ENCODE measurements at regions not wholly inside any gene's neighbourhood (a gene's known extent, or its start where the extent isn't known, plus 50 kb on each side); places are given as distances from the start of the nearest gene placed in this dataset.

GRCh38 chr13:74707291-74707690, 573.1 kb upstream of the KLF12 start:
- DNase-seq = no peak

DNA sequence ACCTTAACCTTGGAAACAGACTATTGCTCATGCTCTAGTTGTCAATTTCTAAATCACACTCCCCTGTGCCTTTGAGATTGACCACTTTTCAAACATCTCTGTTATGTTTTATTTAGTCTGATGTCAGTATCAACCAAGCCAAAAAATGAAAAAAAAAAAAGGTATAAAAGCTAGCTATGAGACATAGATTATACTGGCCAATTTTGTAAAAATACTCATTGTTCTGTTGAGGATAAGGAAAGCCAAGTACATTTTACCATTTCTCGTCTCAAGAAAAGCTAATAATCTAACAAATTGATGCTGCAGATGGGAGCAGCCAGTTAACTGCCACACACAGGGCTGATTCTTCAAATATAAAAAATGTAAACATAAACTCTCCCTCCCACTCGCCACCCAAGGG, 572.6 kb upstream of the KLF12 start:
- DNase-seq = no peak

GRCh38 chr13:74705438-74705837, 571.2 kb upstream of the KLF12 start:
- DNase-seq = no peak

- no peak for DNase-seq
Measured at GRCh38 chr13:74703855-74704387, 569.7 kb upstream of the KLF12 start.

- no peak for DNase-seq
Measured at GRCh38 chr13:74696148-74696922, 562.1 kb upstream of the KLF12 start.

DNA sequence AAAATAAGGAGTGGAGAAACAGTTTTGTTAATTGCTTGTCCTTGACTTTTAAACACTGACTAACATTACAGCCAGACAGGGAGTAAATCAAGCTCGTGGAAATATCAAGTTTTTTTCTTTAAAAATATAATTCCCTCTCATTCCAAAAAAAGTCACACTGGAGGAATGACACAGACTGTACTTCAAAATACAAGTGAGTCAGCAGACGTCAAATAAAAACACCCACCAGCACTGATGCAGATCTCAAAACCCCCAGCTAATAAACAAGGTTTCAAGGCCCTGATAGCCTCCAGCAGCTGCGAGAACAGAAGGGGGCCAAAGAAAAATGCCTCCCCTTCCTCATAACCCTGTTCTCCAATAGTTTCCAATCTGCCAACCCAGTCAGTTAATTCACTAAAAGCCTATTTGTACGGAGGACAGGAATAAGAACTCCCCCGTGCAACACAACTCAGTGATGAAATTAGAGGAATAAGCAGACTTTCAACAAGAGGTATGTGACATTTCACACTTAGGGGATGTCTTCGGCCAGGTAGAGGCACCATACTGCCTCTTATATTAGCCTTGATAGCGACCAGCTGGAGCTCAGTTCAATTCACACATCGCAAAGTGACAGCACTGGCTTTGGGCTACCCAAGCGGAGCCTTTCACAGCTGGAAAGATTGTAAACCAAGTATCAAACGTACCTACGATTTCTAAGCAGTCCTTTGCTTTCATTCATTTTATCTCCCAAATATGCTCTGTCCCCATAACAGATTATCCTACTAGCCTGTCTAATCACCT, 561.0 kb upstream of the KLF12 start:
- DNase-seq = no peak

DNA sequence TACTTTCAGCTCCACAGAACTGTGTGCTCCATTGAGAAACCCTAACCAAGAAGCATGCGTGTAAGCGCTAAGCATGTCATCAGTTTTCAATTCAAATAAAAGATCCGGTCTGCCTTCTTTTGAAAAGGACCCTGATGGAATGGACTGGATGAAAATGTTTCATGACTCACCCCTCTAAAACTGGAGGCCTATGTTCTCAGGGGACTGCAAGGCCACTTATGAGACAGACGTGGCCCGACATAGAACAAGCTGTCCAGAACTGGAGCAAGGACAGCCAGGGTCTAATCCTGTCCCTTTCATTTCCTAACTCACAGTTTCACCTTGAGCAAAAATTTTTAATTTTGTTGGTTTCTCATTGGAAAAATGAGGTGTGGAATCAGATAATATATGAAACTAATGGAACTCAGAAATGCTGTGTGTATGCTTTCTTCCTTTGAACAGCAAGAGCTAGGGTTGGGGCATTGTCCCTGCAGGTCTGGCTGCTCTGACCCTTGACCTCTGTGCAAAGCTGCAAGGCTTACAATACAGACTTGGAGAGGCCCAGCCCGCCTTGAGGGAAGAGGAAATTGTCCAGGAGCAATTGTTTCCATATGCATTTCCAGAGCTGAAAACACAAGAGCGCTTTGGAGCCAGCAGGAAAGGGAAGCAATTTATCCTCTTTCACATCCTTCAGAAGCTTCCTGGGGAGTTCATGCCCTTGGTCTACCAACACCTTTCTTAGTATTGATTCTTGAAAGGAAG, 553.4 kb upstream of the KLF12 start:
- no peak for DNase-seq

DNA sequence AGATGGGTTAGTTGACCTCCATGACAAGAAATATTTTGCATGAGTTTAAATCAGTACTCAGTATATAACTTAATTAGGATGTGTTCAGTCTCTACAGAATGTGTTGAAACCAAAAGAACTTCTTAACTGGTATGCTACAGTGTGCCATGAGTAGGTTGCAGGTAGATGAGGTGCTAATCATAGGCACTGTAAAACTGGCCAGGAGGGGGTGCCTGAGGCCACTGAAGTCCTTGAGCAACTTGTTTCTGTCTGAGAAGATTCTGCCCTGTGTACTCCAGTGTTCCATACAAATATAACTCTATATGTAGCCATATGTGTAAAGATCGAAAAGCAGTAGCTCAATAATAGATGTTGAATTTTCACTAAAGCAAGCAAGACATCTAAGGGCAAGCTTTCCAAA, 549.2 kb upstream of the KLF12 start:
- no peak for DNase-seq

DNA sequence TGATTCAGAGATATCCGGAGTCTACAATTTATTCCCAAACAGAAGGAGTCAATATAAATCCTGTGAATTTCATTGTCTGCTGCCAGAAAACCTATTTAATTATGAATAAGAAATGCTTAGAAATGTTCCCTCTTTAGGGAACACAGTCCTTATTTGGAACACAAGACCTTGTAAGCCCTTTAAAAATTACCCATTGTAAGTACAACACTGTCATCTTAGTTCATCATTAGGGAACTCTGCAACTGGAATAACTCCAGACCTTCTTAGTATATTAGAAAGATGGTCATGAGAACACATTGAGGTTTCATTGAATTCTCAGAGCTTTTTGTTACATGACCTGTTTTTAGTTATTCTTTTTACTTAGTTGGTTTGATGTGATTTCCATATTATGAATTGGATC, 548.5 kb upstream of the KLF12 start:
- DNase-seq = no peak

- no peak for DNase-seq
Measured at GRCh38 chr13:74681891-74682290, 547.7 kb upstream of the KLF12 start.

DNA sequence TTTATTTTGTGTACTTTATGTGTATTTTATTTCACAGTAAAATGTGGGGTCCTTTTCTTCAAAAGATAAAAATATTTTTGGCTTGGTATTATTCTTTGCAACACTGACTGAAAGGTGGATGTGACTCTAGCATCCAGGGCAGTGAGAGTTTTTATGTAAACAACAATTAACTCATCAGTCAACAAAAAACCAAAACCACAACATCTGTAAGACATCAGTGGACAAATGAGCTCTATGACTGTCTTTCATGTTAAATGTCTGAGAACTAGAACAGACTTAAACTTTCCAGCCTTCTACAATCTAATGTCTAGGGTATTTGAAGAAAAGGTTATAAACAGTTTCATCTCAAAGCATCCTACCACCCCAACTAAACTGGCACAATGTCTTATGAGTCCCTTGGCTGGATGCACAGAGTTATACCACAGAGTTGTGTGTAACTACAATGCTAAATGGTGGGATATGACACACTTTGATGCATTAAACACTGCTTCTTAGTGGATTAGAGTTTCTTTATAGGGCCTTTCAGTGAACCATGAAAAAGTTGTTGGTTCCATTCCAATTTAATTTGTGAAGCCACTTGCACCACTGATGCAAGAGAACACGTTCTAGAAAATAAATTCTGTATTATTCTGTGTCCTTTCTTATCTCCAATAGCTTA, 544.2 kb upstream of the KLF12 start:
- DNase-seq = no peak

DNA sequence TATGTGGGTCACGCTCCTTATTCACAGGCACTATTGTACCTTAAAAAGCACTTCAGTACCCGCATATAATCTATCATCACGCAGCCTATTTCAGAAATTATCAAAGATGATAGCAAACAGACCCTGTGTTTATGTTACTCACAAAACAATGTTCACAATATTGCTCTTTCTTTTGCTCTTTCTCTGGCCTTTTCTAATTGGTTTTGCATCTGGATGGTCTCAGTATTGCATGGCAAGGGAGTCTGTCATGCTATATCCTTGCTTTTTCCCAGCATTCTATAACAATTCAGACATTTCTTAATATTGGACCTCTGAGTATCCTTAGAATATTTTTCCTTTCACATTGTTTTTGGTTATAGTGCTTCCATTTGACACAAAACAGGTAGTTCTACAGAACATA, 541.8 kb upstream of the KLF12 start:
- DNase-seq = no peak

GRCh38 chr13:74675182-74675581, 541.0 kb upstream of the KLF12 start:
- DNase-seq = no peak

DNA sequence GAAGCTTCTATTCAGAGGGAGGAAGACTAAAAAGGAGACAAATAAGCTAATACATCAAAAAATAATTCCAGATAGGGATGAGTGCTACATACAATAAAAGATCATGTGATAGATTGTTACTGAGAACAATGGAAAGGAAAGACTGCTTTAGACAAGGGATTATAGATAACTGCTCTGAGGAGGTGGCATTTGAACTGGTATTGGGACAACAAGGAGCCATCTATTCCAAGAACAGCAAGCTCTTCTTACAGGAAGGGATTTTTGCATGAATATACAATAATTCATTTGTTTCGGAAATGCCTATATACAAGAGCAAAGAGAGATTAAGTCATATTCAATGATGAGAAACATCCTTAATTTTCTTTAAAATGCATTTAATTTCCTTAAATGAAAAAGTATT, 540.5 kb upstream of the KLF12 start:
- DNase-seq = no peak

DNA sequence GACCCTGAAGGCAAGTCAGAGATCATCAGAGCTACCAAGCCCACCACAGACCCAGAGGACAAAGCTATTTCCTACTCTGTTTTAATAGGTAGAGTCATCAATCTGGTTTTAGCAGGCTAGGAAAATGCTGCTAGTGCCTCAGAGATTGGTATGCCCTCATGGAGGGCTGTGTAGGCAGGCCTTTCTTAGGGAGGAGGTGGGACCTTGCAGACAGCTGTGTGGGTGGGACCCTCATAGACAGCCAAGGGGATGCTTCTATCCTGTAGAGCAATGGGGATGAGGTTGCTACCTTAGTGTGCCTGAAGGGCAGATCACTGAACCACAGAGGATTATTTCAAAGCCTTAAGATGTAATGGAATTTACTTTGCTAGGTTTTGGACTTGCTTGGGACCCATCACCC, 534.9 kb upstream of the KLF12 start:
- no peak for DNase-seq

DNA sequence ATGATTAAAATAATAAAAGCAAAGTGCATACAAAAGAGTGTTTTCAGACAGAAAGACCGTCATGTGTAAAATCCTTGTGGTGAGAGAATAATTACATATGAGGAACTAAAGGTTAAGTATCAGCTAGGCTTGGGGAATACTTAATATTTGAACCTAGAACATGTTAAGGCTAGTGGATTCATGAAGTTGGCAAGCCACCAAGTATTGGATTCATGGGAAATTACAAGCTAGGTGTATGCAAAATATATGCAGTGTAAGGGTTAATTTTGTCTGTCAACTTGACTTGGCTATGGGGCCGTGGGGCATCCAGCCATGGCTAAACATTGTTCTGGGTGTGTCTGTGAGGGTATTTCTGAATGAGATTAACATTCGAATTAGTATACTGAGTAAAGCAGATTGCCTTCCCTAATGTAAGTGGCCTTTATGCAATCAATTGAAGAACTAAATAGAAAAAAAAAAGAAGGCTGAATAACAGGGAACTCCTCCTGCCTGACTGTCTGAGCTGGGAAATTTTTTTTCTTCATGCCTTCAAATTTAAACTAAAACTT, 533.5 kb upstream of the KLF12 start:
- no peak for DNase-seq

- DNase-seq = no peak
Measured at GRCh38 chr13:74662905-74663304, 528.7 kb upstream of the KLF12 start.

- DNase-seq = no peak
Measured at GRCh38 chr13:74661851-74662250, 527.6 kb upstream of the KLF12 start.

DNA sequence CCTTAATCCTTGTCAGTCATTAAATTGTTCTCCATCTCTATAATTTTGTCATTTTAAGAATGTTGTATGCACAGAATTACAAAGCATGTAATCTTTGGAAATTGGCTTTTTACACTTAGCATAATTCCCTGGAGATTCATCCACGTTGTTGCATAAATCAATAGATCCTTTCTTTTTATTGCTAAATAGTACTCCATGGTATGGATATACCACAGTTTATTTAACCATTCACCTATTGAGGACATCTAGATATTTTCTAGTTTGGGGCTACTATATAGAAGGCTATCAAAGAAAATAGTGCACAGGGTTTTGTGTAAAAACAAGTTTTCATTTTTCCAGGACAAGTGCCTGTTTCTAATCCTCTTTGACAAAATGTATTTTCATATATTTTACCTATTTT, 523.6 kb upstream of the KLF12 start:
- no peak for DNase-seq

DNA sequence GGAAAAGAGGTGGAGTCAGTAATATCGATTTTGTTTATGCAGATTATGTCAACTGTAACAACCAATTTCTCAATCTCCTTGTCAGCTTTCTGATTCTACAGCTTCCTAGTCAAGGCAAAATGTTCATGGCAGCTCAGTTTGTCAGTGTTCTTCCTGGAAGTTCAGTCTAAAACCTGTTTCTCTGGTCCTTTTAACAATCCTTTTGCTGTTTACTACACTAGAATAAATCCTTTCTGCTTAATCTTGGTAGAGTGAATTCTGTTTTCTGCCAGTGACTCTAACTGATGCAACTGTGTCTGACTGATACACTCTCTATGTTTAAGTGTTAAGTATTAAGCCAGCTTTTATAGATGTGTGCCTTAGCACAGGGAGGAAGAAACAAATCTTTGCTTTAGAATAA, 516.9 kb upstream of the KLF12 start:
- DNase-seq = no peak

- DNase-seq = no peak
Measured at GRCh38 chr13:74647991-74648390, 513.8 kb upstream of the KLF12 start.

DNA sequence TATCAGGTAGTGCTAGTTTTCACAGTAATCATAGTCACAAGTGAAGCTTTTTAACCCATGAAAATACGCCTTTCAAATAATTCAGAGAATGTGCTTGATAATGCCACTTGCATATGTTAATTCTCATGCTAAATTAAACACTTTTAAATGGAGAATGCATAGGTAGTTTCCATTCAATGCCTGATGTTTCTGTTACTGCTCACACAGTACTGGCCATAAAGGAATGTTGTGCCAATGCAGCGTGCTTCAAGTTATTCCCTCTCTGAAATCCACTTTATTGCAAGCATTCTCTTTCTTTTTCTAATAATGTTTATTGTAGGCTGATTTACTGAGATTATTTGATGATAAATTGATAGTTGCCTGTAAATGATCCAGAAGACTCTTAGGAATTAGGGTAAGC, 513.0 kb upstream of the KLF12 start:
- no peak for DNase-seq

GRCh38 chr13:74646091-74646490, 511.9 kb upstream of the KLF12 start:
- DNase-seq = no peak
